ENCODE measurements at regions not wholly inside any gene's neighbourhood (a gene's known extent, or its start where the extent isn't known, plus 50 kb on each side); places are given as distances from the start of the nearest gene placed in this dataset.

DNA sequence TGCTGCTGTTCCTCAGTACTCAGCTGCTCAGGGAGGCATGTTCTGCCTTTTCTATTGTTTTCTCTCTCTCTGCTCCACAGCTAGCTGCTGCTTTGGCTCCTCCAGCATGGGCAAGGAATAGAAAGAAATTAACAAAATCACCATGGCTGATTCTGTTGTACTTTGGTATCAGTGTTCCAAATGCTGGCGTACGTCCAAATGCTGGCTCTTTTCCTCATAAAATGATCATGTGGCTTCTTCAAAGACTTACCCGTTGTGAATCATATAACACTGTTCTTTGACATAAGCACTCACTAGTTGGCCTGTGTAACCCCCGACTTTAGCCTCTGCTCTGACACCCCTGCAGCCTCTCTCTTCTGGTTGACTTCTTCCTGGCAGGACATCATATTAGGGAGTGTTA, 547.6 kb downstream of the CPS1 start:
- no peak overlapping the region for H3K4me2 ChIP-seq (ENCODE audit: control insufficient read depth, extremely low read depth, insufficient read depth, low read depth, low read length)
- no peak overlapping the region for H2AFZ ChIP-seq (ENCODE audit: control insufficient read depth, low read length)
- H4K20me1 ChIP-seq (ENCODE audit: control insufficient read depth, extremely low read depth, insufficient read depth, low read length): no peaks in the 10 kb centered on the region
- H3K9ac ChIP-seq (ENCODE audit: control insufficient read depth, extremely low read depth, insufficient read depth, low read length): no peak overlapping the region
- H3K4me1 ChIP-seq (ENCODE audit: control insufficient read depth, extremely low read depth, insufficient read depth, low read length): no peaks in the 10 kb centered on the region
- H3K36me3 ChIP-seq (ENCODE audit: control insufficient read depth in 2 of 2, extremely low read depth in 1 of 2, insufficient read depth in 2 of 2, low read length in 2 of 2): no peaks in the 10 kb centered on the region
- DNase-seq (ENCODE audit: low read depth, low spot score) (no peak), FAIRE-seq (no peak)
- no peak for TF ChIP-seq CTCF (optimal IDR thresholded peaks at IDR 0.05 in 1 of 3, IDR thresholded peaks at IDR 0.05 in 1 of 3, conservative IDR thresholded peaks at IDR 0.05 in 1 of 3; ENCODE audit: extremely low read depth in 1 of 3, insufficient read depth in 2 of 3, low read length in 3 of 3)
- H3K4me3 ChIP-seq (ENCODE audit: control insufficient read depth in 2 of 3, extremely low read depth in 1 of 3, insufficient read depth in 2 of 3, low read depth in 1 of 3, low read length in 3 of 3): no peak overlapping the region
- no peaks in the 10 kb centered on the region for H3K9me1 ChIP-seq (ENCODE audit: control insufficient read depth, extremely low read depth, insufficient read depth, low read length)
- H3K27me3 ChIP-seq (ENCODE audit: control insufficient read depth, extremely low read depth, insufficient read depth, low read length): no peaks in the 10 kb centered on the region
- H3K27ac ChIP-seq (ENCODE audit: control insufficient read depth, insufficient read depth, low read length): no peak overlapping the region
- no peaks in the 10 kb centered on the region for H3K79me2 ChIP-seq (ENCODE audit: control insufficient read depth, insufficient read depth, low read length)
- dilution Hi-C loops (cut with MboI; ENCODE audit: extremely low pct_ligation_motif_present, low sequenced_read_pairs): no loop called here
- no peaks in the 10 kb centered on the region for H3K9me3 ChIP-seq (ENCODE audit: control insufficient read depth, low read depth, low read length)

- Histone ChIP-seq H3K36me3 (ENCODE audit: control insufficient read depth in 2 of 2, extremely low read depth in 1 of 2, insufficient read depth in 2 of 2, low read length in 2 of 2) (no peaks in the 10 kb centered on the region), H3K27me3 (ENCODE audit: control insufficient read depth, extremely low read depth, insufficient read depth, low read length) (no peaks in the 10 kb centered on the region), H3K4me2 (ENCODE audit: control insufficient read depth, extremely low read depth, insufficient read depth, low read depth, low read length) (no peak overlapping the region), H3K27ac (ENCODE audit: control insufficient read depth, insufficient read depth, low read length) (no peak overlapping the region), H3K4me1 (ENCODE audit: control insufficient read depth, extremely low read depth, insufficient read depth, low read length) (no peaks in the 10 kb centered on the region), H2AFZ (ENCODE audit: control insufficient read depth, low read length) (no peak overlapping the region), H3K9me3 (ENCODE audit: control insufficient read depth, low read depth, low read length) (no peaks in the 10 kb centered on the region), H4K20me1 (ENCODE audit: control insufficient read depth, extremely low read depth, insufficient read depth, low read length) (no peaks in the 10 kb centered on the region), H3K9ac (ENCODE audit: control insufficient read depth, extremely low read depth, insufficient read depth, low read length) (no peak overlapping the region), H3K79me2 (ENCODE audit: control insufficient read depth, insufficient read depth, low read length) (no peaks in the 10 kb centered on the region), H3K9me1 (ENCODE audit: control insufficient read depth, extremely low read depth, insufficient read depth, low read length) (no peaks in the 10 kb centered on the region), H3K4me3 (ENCODE audit: control insufficient read depth in 2 of 3, extremely low read depth in 1 of 3, insufficient read depth in 2 of 3, low read depth in 1 of 3, low read length in 3 of 3) (no peak overlapping the region)
- TF ChIP-seq CTCF (optimal IDR thresholded peaks at IDR 0.05 in 1 of 3, IDR thresholded peaks at IDR 0.05 in 1 of 3, conservative IDR thresholded peaks at IDR 0.05 in 1 of 3; ENCODE audit: extremely low read depth in 1 of 3, insufficient read depth in 2 of 3, low read length in 3 of 3): no peak
- no peak for TF ChIP-seq EZH2 (IDR thresholded peaks at IDR 0.05; ENCODE audit: low read length)
- no peak for FAIRE-seq
- no peak for DNase-seq (ENCODE audit: low read depth, low spot score)
- dilution Hi-C loops (cut with MboI; ENCODE audit: extremely low pct_ligation_motif_present, low sequenced_read_pairs): no loop called here
Observed at GRCh38 chr2:211113334-211114175, 557.2 kb downstream of the CPS1 start.

Data from keratinocyte (primary cell).